ENCODE measurements at regions not wholly inside any gene's neighbourhood (a gene's known extent, or its start where the extent isn't known, plus 50 kb on each side); places are given as distances from the start of the nearest gene placed in this dataset.
A peak's percentile ranks its signal among the peaks of the same experiment; 100 is the strongest.

GRCh38 chr1:73868810-73869336 lies 329.1 kb downstream of the LRRIQ3 start:
- Mint-ChIP-seq H3K4me1 (ENCODE audit: low read depth, unreplicated experiment) (peaks cover 9% of the 10 kb centered on the region), H3K4me3 (ENCODE audit: unreplicated experiment) (no peak overlapping the region), H3K9me3 (ENCODE audit: unreplicated experiment) (peaks cover 2% of the 10 kb centered on the region), H3K36me3 (ENCODE audit: unreplicated experiment) (no peaks in the 10 kb centered on the region), H3K27me3 (ENCODE audit: unreplicated experiment) (no peaks in the 10 kb centered on the region), H3K27ac (ENCODE audit: unreplicated experiment) (no peak overlapping the region)
- peak; percentile 25 for DNase-seq
- TF ChIP-seq CTCF (IDR thresholded peaks at IDR 0.05; ENCODE audit: partially characterized antibody, unreplicated experiment) = no peak

DNA sequence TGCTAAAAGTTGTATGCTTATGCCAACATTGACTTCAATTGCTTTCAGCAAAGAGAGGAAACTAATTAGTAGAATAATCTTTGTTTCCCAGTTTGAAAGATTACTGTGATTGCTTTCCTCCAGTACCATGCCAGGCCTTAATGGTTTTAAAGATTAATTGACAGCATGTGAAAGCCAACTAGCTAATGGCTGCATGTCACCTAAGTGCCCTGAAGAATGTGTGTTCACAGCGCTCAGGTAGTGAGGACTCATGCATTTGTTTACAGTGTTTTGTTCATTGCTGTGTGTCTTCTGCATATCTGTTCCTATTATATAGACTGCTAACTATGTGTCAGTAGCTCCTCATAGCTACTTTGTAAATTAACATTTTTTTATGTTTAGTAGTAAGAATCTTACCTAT lies 335.6 kb downstream of the LRRIQ3 start:
- Mint-ChIP-seq H3K9me3 (ENCODE audit: unreplicated experiment) (no peaks in the 10 kb centered on the region), H3K36me3 (ENCODE audit: unreplicated experiment) (no peaks in the 10 kb centered on the region), H3K4me3 (ENCODE audit: unreplicated experiment) (no peak overlapping the region), H3K27ac (ENCODE audit: unreplicated experiment) (no peak overlapping the region), H3K4me1 (ENCODE audit: low read depth, unreplicated experiment) (no peaks in the 10 kb centered on the region), H3K27me3 (ENCODE audit: unreplicated experiment) (no peaks in the 10 kb centered on the region)
- DNase-seq = no peak
- no peak for TF ChIP-seq CTCF (IDR thresholded peaks at IDR 0.05; ENCODE audit: partially characterized antibody, unreplicated experiment)

GRCh38 chr1:73860421-73860950 lies 337.5 kb downstream of the LRRIQ3 start:
- DNase-seq = no peak
- H3K27ac Mint-ChIP-seq (ENCODE audit: unreplicated experiment) = no peak overlapping the region
- no peaks in the 10 kb centered on the region for H3K4me1 Mint-ChIP-seq (ENCODE audit: low read depth, unreplicated experiment)
- no peaks in the 10 kb centered on the region for H3K27me3 Mint-ChIP-seq (ENCODE audit: unreplicated experiment)
- no peaks in the 10 kb centered on the region for H3K9me3 Mint-ChIP-seq (ENCODE audit: unreplicated experiment)
- no peaks in the 10 kb centered on the region for H3K36me3 Mint-ChIP-seq (ENCODE audit: unreplicated experiment)
- TF ChIP-seq CTCF (IDR thresholded peaks at IDR 0.05; ENCODE audit: partially characterized antibody, unreplicated experiment) = no peak
- H3K4me3 Mint-ChIP-seq (ENCODE audit: unreplicated experiment) = no peak overlapping the region

DNA sequence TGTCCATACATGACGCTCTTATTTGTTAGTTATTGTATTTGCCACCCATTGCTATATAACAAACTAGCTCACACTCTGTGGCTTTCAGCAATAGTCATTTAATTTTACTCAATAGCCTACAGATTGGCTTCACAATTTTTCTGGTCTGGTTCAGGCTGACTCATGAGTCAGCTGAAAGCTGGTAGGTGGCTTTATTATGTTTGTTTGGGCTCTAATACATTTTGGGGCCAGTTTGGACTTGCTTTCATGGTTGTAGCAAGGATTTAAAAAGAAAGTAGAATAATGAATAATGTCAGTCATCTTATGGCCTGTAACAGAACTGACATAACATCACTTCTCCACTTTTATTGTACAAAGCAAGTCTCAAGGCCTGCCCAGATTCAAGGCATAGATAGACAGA lies 338.7 kb downstream of the LRRIQ3 start:
- no peak for DNase-seq
- H3K4me1 Mint-ChIP-seq (ENCODE audit: low read depth, unreplicated experiment) = no peaks in the 10 kb centered on the region
- no peaks in the 10 kb centered on the region for H3K9me3 Mint-ChIP-seq (ENCODE audit: unreplicated experiment)
- H3K27ac Mint-ChIP-seq (ENCODE audit: unreplicated experiment) = no peak overlapping the region
- TF ChIP-seq CTCF (IDR thresholded peaks at IDR 0.05; ENCODE audit: partially characterized antibody, unreplicated experiment) = no peak
- no peak overlapping the region for H3K4me3 Mint-ChIP-seq (ENCODE audit: unreplicated experiment)
- no peaks in the 10 kb centered on the region for H3K27me3 Mint-ChIP-seq (ENCODE audit: unreplicated experiment)
- H3K36me3 Mint-ChIP-seq (ENCODE audit: unreplicated experiment) = no peaks in the 10 kb centered on the region

DNA sequence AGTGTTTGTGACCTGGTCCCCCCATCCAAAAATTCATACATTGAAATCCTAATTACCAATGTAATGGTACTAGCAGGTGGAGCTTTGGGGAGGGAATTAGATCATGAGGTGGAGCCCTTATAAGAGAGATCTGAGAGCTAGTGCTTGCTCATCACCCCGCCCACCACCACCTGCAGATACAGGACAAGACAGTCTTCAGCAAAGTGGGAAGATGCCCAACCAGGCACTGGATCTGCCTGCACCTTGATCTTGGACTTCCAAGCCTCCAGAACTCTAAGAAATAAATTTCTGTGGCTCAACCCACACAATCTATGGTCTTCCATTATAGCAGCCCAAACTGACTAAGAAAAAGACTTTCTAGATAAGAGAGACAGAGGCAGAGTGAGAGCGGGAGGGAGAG lies 343.4 kb downstream of the LRRIQ3 start:
- no peaks in the 10 kb centered on the region for H3K4me1 Mint-ChIP-seq (ENCODE audit: low read depth, unreplicated experiment)
- no peak overlapping the region for H3K4me3 Mint-ChIP-seq (ENCODE audit: unreplicated experiment)
- H3K27ac Mint-ChIP-seq (ENCODE audit: unreplicated experiment) = no peak overlapping the region
- no peaks in the 10 kb centered on the region for H3K36me3 Mint-ChIP-seq (ENCODE audit: unreplicated experiment)
- H3K9me3 Mint-ChIP-seq (ENCODE audit: unreplicated experiment) = no peaks in the 10 kb centered on the region
- H3K27me3 Mint-ChIP-seq (ENCODE audit: unreplicated experiment) = no peaks in the 10 kb centered on the region
- TF ChIP-seq CTCF (IDR thresholded peaks at IDR 0.05; ENCODE audit: partially characterized antibody, unreplicated experiment) = no peak
- DNase-seq = no peak

All from glutamatergic neuron (in vitro differentiated cells).